NCI-H345 (cell line): ENCODE measurements at regions not wholly inside any gene's neighbourhood (a gene's known extent, or its start where the extent isn't known, plus 50 kb on each side); places are given as distances from the start of the nearest gene placed in this dataset.

Source experiments
- DNase-seq: peaks from one replicate; lab custom pipeline; 2025; lab: John Stamatoyannopoulos, UW

- no peak for DNase-seq
These were observed 710.4 kb upstream of the PIK3C3 start for GRCh38 chr18:41244591-41245037.

- DNase-seq = no peak
These were observed 717.7 kb upstream of the PIK3C3 start for GRCh38 chr18:41237317-41237716.

DNA sequence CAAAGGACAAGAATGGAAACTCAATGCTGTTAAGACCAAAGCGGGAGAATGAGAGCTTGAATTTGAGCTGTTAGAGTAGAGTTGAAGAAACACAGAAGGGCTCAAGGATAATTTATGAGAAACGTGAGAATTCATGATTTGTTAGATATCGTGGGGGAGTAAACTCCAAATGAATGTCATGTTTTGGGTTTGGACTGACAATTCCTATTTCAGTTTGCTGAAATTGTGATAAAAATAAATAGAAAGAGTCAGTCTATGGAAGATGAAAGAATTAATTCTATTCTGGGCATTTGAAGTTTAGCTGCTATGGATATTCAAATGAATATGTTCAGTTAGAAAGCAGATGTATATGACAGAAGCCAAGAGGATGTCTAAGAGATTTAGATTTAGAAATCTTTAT lies 723.4 kb upstream of the PIK3C3 start:
- DNase-seq = no peak

GRCh38 chr18:41227993-41228392 lies 727.0 kb upstream of the PIK3C3 start:
- no peak for DNase-seq

DNA sequence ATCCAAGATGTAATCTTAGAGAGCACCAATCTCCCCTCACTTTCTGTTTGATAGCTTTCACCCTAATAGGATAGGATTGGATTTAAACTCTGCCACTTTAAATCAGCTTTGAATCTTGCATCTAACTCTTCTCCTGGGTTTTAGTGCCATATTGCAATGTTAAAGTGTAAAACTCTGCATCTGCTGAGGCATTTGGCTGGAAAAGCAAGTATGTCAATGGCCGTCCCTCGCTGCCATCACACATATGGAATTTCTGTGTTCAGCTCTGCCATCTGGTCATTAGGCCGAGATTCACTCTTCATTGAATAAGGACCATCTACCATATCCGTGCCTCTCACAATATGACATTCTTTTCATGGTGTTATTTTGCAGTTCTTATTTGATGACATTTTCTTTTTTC lies 728.1 kb upstream of the PIK3C3 start:
- DNase-seq = no peak

GRCh38 chr18:41226186-41226585 lies 728.8 kb upstream of the PIK3C3 start:
- DNase-seq = no peak

- DNase-seq = no peak
These were observed 738.6 kb upstream of the PIK3C3 start for GRCh38 chr18:41216341-41217003.

GRCh38 chr18:41207706-41208105 lies 747.3 kb upstream of the PIK3C3 start:
- no peak for DNase-seq

DNA sequence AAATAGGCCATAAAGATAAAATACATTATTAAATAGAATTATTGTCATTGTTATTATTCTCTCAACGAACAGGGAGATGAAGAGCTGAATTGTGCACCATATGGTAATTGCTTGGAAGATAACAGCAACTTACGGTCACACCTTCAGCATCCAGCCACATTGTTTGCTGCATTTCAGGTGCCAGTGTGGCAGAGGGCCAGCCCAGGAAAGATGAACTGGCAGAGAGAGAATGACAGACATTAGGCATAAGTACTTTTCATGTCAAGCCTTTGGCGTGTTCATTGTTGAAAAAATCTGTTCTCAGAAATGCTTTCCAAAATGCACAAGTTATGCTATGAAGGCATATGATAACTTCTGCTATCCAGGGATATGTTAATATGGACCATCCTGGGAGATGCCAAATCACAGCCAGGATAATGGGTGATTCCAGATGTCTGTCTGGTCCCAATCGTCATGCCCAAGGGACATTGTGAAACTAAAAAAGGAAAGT lies 748.6 kb upstream of the PIK3C3 start:
- DNase-seq = no peak

DNA sequence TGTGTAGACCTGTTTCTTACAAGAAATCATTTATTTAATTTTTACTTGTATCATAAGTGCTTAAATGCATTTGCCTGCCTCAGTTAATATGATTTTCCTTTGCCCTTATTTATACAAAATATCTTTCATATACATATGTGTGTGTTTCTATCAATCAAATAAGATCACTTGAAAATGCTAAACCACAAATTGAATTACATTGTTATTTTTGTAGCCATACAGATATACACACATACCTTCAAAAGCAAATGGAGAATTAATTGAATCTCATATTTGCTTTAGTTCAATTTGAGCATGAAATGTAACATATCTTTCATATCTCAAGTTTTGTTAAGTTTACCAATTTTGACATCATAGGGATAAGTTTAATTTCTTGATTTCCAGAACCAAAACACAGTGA lies 755.8 kb upstream of the PIK3C3 start:
- no peak for DNase-seq

- DNase-seq = no peak
These were observed 757.1 kb upstream of the PIK3C3 start for GRCh38 chr18:41197967-41198366.

DNA sequence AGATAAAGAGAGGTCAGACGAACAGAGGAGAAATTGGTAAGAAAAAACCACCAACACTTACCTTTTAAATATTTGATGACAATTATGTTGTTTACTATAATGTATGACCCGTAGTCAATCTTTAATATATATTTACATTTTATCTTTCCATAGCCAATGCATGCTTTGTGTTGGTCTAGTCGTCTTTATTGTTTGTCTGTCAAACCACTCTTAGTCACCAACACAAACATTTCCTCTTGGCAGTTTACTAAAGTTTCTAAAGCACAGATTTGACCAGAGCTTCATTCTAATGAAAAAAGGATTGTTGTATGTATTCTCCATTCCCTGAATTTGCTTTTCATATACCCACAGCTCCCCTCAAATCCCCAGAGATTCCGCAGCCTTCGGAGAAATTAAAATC lies 784.7 kb upstream of the PIK3C3 start:
- no peak for DNase-seq

DNA sequence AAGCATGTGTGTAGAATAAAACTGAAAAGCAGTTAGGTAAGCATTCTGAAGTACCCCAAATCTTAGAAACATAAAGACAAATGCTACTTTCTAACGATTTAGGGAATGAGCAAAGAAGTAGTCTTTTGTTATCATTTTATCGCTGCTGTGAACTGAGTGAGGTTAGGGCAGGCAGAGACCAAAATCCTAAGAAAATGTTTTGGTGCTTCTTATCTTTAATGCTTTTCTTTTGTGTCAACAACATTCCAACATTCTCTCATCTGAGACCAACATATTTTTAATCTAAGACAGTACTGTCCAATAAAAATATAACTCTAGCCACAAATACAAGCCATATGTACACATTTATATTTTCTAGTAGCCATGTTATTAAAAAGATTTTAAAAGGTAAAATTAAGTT lies 789.4 kb upstream of the PIK3C3 start:
- no peak for DNase-seq

- no peak for DNase-seq
These were observed 792.3 kb upstream of the PIK3C3 start for GRCh38 chr18:41162781-41163180.

GRCh38 chr18:41162191-41162590 lies 792.8 kb upstream of the PIK3C3 start:
- no peak for DNase-seq

DNA sequence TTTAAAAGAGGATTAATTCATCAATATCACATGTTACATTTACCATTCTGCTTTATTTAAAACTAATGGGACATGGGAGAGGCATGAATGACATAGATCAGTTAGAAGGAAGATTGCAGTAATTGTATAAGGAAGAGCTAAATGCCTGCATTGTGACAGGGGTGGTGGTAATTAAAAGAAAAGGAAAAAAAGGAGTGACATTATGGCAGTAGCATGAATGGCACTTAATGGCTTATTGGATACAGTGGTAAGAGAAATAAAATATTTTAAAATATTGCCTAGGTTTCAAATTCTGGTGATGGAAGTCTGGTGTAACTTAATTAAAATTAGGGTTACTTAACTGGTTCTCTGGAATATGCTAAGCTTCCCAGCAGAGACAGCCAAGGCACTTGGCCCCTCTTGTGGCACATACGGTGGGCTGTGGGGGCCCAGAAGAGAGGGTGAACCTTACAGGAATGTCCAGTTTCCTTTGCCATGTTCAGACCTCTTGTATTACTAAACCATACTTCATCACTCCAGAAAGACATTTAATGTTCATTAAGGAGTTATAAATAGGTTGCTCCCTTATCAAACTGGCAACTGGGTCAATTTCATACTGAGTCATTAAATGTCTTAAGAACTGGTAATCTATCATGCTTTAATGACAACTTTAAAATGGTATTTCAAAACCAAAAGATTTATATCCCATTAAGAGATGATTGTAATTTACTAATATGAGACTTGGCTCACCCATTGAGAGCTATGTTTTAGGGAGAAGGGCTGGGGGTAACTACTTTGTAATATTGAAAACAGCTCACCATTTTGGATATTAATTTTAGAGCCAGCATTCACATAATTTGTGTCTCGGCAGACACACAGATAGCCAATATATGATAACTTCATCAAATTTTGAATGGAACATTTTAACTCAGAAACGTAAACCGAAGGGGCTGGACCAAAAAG lies 798.9 kb upstream of the PIK3C3 start:
- no peak for DNase-seq

DNA sequence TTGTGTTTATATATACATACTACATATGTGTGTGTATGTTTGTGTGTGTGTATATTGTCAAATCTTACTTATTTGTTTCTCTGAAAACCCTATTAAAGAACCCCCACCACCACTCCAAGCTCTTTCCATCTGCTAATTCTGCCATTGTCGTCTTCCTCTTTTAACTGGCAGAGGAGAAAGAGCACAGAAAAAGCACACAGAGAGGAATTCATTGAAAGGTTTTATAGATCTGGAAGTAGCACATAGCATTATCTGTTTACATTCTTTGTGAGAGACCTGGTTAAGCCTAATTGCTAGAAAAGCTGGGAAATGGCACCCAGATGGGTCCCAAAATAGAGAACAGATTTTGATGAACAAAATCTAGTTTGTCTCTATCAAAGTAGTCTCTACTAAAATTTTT lies 800.0 kb upstream of the PIK3C3 start:
- no peak for DNase-seq

DNA sequence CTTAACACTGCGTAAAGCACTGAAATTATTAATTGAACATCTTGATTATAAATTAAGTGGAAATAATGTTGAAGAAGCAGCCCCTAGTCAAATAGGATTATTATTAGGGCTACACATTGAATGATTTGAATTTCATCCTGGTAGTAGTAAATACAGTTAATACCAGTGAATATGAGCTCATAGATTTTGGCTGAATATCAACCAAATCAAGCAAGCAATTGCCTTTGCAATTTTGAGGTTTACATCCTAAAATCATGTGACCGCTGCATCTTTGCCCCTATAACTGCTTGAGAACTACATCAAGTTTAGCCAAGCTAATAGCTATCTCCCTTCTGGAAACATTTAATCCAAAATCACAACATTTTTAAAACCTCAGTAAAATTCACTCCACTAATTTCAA lies 801.2 kb upstream of the PIK3C3 start:
- no peak for DNase-seq

DNA sequence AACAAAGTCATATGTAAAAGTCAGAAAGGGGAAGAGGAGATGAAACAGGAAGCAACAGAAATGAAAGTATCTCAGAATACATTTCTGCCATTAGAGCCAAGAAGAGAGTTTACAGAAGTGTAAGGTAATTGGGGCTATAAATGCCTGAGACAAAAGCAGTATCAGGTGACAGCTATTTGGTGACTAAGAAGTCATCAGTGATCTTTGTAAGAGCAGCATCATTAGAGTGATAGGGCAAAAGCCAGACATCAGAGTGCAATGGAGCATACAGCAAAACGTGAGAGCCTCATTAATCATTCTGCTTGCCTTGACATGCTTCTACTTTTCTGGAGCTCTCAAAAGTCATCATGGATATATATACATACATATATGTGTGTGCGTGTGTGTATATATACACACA lies 804.7 kb upstream of the PIK3C3 start:
- peak; percentile 2 for DNase-seq

GRCh38 chr18:41146301-41146700 lies 808.7 kb upstream of the PIK3C3 start:
- DNase-seq = no peak

DNA sequence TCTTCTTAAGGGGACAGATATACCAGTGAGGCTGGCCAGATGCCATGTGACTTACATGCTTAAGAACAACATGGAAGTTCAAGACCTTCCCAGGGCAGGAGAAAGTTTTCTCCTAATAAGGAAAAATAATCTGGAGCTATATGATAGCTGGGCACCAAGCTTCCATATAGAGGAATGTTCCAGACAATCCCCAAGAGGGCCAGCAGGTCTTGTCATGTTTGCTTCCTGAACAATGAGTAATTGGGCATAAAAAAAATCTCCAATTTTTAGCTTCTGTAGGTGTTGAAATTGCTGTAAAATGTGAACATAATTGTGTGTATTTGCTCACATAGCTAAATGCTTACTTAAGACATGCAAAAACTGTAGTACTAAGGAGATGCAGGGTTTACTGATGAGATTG lies 809.5 kb upstream of the PIK3C3 start:
- DNase-seq = no peak

- no peak for DNase-seq
These were observed 810.6 kb upstream of the PIK3C3 start for GRCh38 chr18:41144441-41144840.

- DNase-seq = no peak
These were observed 814.5 kb upstream of the PIK3C3 start for GRCh38 chr18:41140506-41140905.
